HL-60 (cell line): ENCODE measurements at regions not wholly inside any gene's neighbourhood (a gene's known extent, or its start where the extent isn't known, plus 50 kb on each side); places are given as distances from the start of the nearest gene placed in this dataset.

ENCODE experiments used
- GABPA ChIP-seq: IDR thresholded peaks from 2 replicates; pipeline ENCODE4 v1.6.1; 2012; ENCODE audit warnings: low read depth
- SPI1 ChIP-seq: IDR thresholded peaks from 2 replicates; pipeline ENCODE4 v1.6.1; 2012; ENCODE audit warnings: low read depth, mild to moderate bottlenecking, borderline replicate concordance
- TF ChIP-seq, protein P1 (sequence below): IDR thresholded peaks from one replicate; pipeline ENCODE4 v1.5.1; 2011; ENCODE audit warnings: low read length, control low read depth, inconsistent platforms; ENCODE audit not compliant: insufficient read depth

DNA sequence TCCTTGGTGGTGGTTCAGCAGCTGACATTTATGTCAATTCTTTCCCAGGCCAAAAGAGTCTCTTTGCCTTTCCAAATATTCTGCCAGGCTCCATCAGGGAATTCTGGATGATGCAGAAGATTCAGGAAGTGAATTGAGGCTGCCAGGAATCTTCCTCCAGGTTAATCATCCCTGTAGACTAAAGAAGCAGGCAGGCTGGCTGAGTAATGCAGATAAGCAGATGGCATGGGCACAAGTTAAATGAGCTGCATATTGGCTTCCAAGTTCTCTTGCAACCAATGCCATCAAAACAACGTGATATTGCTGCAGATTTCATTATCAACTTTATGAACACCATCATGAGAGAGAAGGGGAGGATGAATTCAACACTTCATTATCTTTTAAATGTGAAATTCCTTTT, 324.5 kb downstream of the KCNN2 start:
- TF ChIP-seq, protein P1, sequence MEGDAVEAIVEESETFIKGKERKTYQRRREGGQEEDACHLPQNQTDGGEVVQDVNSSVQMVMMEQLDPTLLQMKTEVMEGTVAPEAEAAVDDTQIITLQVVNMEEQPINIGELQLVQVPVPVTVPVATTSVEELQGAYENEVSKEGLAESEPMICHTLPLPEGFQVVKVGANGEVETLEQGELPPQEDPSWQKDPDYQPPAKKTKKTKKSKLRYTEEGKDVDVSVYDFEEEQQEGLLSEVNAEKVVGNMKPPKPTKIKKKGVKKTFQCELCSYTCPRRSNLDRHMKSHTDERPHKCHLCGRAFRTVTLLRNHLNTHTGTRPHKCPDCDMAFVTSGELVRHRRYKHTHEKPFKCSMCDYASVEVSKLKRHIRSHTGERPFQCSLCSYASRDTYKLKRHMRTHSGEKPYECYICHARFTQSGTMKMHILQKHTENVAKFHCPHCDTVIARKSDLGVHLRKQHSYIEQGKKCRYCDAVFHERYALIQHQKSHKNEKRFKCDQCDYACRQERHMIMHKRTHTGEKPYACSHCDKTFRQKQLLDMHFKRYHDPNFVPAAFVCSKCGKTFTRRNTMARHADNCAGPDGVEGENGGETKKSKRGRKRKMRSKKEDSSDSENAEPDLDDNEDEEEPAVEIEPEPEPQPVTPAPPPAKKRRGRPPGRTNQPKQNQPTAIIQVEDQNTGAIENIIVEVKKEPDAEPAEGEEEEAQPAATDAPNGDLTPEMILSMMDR: no peak
- no peak for TF ChIP-seq GABPA
- TF ChIP-seq SPI1: no peak
